ENCODE measurements at regions not wholly inside any gene's neighbourhood (a gene's known extent, or its start where the extent isn't known, plus 50 kb on each side); places are given as distances from the start of the nearest gene placed in this dataset.

GRCh38 chr6:87860902-87861301 is 158.9 kb upstream of the AKIRIN2 start:
- TF ChIP-seq ZNF70 (CRISPR knock-in tag; IDR thresholded peaks at IDR 0.05) (no peak), TOX (CRISPR knock-in tag; IDR thresholded peaks at IDR 0.05; ENCODE audit: borderline replicate concordance) (no peak), ARNTL (CRISPR knock-in tag; IDR thresholded peaks at IDR 0.05; ENCODE audit: borderline replicate concordance, low read depth) (no peak), ZNF565 (CRISPR knock-in tag; conservative IDR thresholded peaks at IDR 0.05; ENCODE audit: low read depth) (no peak), ZNF8 (CRISPR knock-in tag; IDR thresholded peaks at IDR 0.05) (no peak), RARB (CRISPR knock-in tag; IDR thresholded peaks at IDR 0.05) (no peak), GLIS3 (CRISPR knock-in tag; IDR thresholded peaks at IDR 0.05) (no peak)
- ATAC-seq = no peak

GRCh38 chr6:87858440-87858839 is 156.4 kb upstream of the AKIRIN2 start:
- TF ChIP-seq ZNF565 (CRISPR knock-in tag; conservative IDR thresholded peaks at IDR 0.05; ENCODE audit: low read depth) (no peak), PATZ1 (CRISPR knock-in tag; IDR thresholded peaks at IDR 0.05; ENCODE audit: borderline replicate concordance) (no peak), CREB5 (CRISPR knock-in tag; IDR thresholded peaks at IDR 0.05; ENCODE audit: low read depth) (no peak), RARB (CRISPR knock-in tag; IDR thresholded peaks at IDR 0.05) (no peak)
- ATAC-seq = no peak

- no peak for ATAC-seq
- TF ChIP-seq SNAI2 (CRISPR knock-in tag; IDR thresholded peaks at IDR 0.05) = no peak
- TF ChIP-seq CSDC2 (CRISPR knock-in tag; IDR thresholded peaks at IDR 0.05) = no peak
- no peak for TF ChIP-seq ZFP3 (CRISPR knock-in tag; IDR thresholded peaks at IDR 0.05)
- TF ChIP-seq OSR1 (CRISPR knock-in tag; IDR thresholded peaks at IDR 0.05) = no peak
- TF ChIP-seq TSHZ2 (CRISPR knock-in tag; IDR thresholded peaks at IDR 0.05) = no peak
- TF ChIP-seq TOX (CRISPR knock-in tag; IDR thresholded peaks at IDR 0.05; ENCODE audit: borderline replicate concordance) = no peak
- TF ChIP-seq ZNF565 (CRISPR knock-in tag; conservative IDR thresholded peaks at IDR 0.05; ENCODE audit: low read depth) = no peak
- TF ChIP-seq PATZ1 (CRISPR knock-in tag; IDR thresholded peaks at IDR 0.05; ENCODE audit: borderline replicate concordance) = no peak
- TF ChIP-seq ISL1 (CRISPR knock-in tag; IDR thresholded peaks at IDR 0.05) = no peak
- no peak for TF ChIP-seq BACH2 (CRISPR knock-in tag; IDR thresholded peaks at IDR 0.05; ENCODE audit: borderline replicate concordance)
- TF ChIP-seq ARNTL (CRISPR knock-in tag; IDR thresholded peaks at IDR 0.05; ENCODE audit: borderline replicate concordance, low read depth) = no peak
- no peak for TF ChIP-seq ZNF8 (CRISPR knock-in tag; IDR thresholded peaks at IDR 0.05)
- no peak for TF ChIP-seq ZNF70 (CRISPR knock-in tag; IDR thresholded peaks at IDR 0.05)
Observed at GRCh38 chr6:87851674-87852299, 149.8 kb upstream of the AKIRIN2 start.

GRCh38 chr6:87848616-87849015 is 146.6 kb upstream of the AKIRIN2 start:
- TF ChIP-seq CSDC2 (CRISPR knock-in tag; IDR thresholded peaks at IDR 0.05) (no peak), ZNF70 (CRISPR knock-in tag; IDR thresholded peaks at IDR 0.05) (no peak), ISL1 (CRISPR knock-in tag; IDR thresholded peaks at IDR 0.05) (no peak), RARB (CRISPR knock-in tag; IDR thresholded peaks at IDR 0.05) (no peak), ESRRG (CRISPR knock-in tag; IDR thresholded peaks at IDR 0.05) (no peak), ZC3H10 (CRISPR knock-in tag; IDR thresholded peaks at IDR 0.05) (no peak), TCF4 (CRISPR knock-in tag; IDR thresholded peaks at IDR 0.05; ENCODE audit: borderline replicate concordance) (no peak), TOX (CRISPR knock-in tag; IDR thresholded peaks at IDR 0.05; ENCODE audit: borderline replicate concordance) (no peak), CSRNP3 (CRISPR knock-in tag; IDR thresholded peaks at IDR 0.05) (no peak)

More at GRCh38 chr6:87848616-87849015, 146.6 kb upstream of the AKIRIN2 start:
- ATAC-seq = no peak
